GM23248 (cell line): ENCODE measurements at regions not wholly inside any gene's neighbourhood (a gene's known extent, or its start where the extent isn't known, plus 50 kb on each side); places are given as distances from the start of the nearest gene placed in this dataset.

Experiments
- DNase-seq: peaks from one replicate; pipeline ENCODE4 v3.0.0-alpha.2; 2015
- H2AFZ ChIP-seq: fragments of 200-600 bp; sonication (generic); 2 replicates; pipeline ENCODE4 v1.6.1; 2016; ENCODE audit warnings: antibody characterized with exemption
- H3F3A ChIP-seq: fragments of 200-600 bp; sonication (generic); 2 replicates; pipeline ENCODE4 v1.6.1; 2016; ENCODE audit warnings: mild to moderate bottlenecking, antibody characterized with exemption, mixed run types; ENCODE audit not compliant: insufficient read depth
- H3K27ac ChIP-seq: fragments of 200-600 bp; sonication (generic); 2 replicates; pipeline ENCODE4 v1.5.1; 2016; ENCODE audit warnings: mild to moderate bottlenecking
- H3K27me3 ChIP-seq: fragments of 200-600 bp; sonication (generic); replicated peaks from 2 replicates; pipeline ENCODE4 v1.6.1; 2016; ENCODE audit warnings: mild to moderate bottlenecking; ENCODE audit not compliant: insufficient read depth
- H3K36me3 ChIP-seq: fragments of 200-600 bp; sonication (generic); 2 replicates; pipeline ENCODE4 v1.6.1; 2016; ENCODE audit warnings: low read depth, mild to moderate bottlenecking
- H3K4me1 ChIP-seq: fragments of 200-600 bp; sonication (generic); 2 replicates; pipeline ENCODE4 v1.6.1; 2016; ENCODE audit warnings: mild to moderate bottlenecking; ENCODE audit not compliant: insufficient read depth
- H3K4me2 ChIP-seq: fragments of 200-600 bp; sonication (generic); one replicate; pipeline ENCODE4 v1.6.1; 2016; ENCODE audit warnings: mild to moderate bottlenecking; ENCODE audit not compliant: unreplicated experiment
- H3K4me3 ChIP-seq: fragments of 200-600 bp; sonication (generic); 2 replicates; pipeline ENCODE4 v1.5.1; 2016; ENCODE audit warnings: mild to moderate bottlenecking
- H3K79me2 ChIP-seq: fragments of 200-600 bp; sonication (generic); 2 replicates; pipeline ENCODE4 v1.6.1; 2016; ENCODE audit warnings: mild to moderate bottlenecking; ENCODE audit not compliant: insufficient read depth
- H3K9ac ChIP-seq: fragments of 200-600 bp; sonication (generic); 2 replicates; pipeline ENCODE4 v1.6.1; 2016; ENCODE audit warnings: mild to moderate bottlenecking
- H3K9me2 ChIP-seq: fragments of 200-600 bp; sonication (generic); 2 replicates; pipeline ENCODE4 v1.6.1; 2016; ENCODE audit warnings: mixed run types, mild to moderate bottlenecking, moderate library complexity; ENCODE audit not compliant: insufficient read depth
- H3K9me3 ChIP-seq: fragments of 200-600 bp; sonication (generic); one replicate; pipeline ENCODE4 v1.6.1; 2017; ENCODE audit warnings: low read depth
- H4K20me1 ChIP-seq: fragments of 200-600 bp; sonication (generic); 2 replicates; pipeline ENCODE4 v1.6.0; 2016; ENCODE audit not compliant: insufficient read depth
- EZH2 ChIP-seq: fragments of 200-600 bp; sonication (generic); IDR thresholded peaks from 2 replicates; pipeline ENCODE4 v1.6.1; 2018; ENCODE audit warnings: antibody characterized with exemption, mild to moderate bottlenecking; ENCODE audit not compliant: insufficient read depth, poor library complexity, severe bottlenecking
- EZH2phosphoT487 ChIP-seq: fragments of 200-600 bp; sonication (generic); IDR thresholded peaks from 2 replicates; pipeline ENCODE4 v1.6.1; 2018; ENCODE audit warnings: antibody characterized with exemption, moderate library complexity, mild to moderate bottlenecking, low read depth; ENCODE audit not compliant: insufficient read depth
- WGBS, 2 experiments: methylation state at CpG; one replicate each; pipeline ENCODE4 v1.1.6; 2015 to 2017; ENCODE audit warnings: low lambda C conversion rate in 2 of 2, low coverage in 1 of 2; ENCODE audit errors: missing lambda C conversion rate in 2 of 2; 5-methylcytosine and 5-hydroxymethylcytosine counted together
- in situ Hi-C: fragments of 300-500 bp; cut with MboI; formaldehyde crosslinking; loops from 2 replicates; pipeline ENCODE4 v1.15.0; 2020

DNA sequence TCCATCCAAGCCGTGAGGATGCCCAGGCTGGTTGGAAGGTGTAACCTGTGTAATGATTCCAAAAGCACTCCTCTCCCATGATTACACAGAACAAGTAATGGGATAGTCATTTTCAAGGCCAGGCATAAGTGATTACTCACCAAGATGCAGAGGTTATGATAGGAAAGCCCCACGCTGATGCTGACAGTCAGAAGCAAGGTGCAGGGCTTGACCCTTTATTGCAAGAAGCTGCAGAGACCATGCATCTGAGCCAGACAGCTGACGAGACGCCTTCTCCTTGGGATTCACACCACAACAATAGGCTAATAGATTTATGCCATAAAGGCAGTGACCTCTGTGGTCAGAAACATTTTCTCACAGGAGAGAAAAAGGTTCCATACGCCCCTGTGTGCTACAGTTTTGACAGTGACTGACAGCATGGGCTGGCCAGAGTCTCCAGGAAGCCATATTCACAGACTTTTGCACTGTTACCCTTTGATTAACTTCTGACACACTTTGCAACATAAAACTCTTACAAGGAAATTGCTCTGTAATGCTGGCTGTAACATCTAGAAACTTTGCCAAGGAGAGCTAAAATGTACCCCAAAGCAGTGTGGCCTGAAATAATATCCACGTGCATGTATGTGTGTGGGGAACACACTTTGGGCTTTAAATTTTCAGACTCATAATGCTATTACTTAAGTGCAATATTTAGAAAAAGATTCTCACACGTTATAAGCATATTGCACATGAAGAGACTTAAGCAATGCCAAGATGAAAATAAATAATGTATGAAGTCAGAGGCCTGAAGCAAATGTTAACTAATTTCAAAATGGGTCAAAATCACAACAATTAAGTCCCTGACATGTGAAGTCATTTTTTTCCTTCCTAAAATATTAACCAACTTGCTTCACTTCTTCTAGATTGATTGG lies 1079.0 kb upstream of the TENM4 start:
- H3K79me2 ChIP-seq, result no peaks in the 10 kb centered on the region
- in situ Hi-C loops, result no loop called here
- TF ChIP-seq EZH2phosphoT487 (no peak), EZH2 (no peak)
- no peak overlapping the region for H3K9ac ChIP-seq
- no peaks in the 10 kb centered on the region for H3K36me3 ChIP-seq
- H3K4me1 ChIP-seq, result no peaks in the 10 kb centered on the region
- no peak overlapping the region for H2AFZ ChIP-seq
- no peaks in the 10 kb centered on the region for H3F3A ChIP-seq
- no peak overlapping the region for H3K4me3 ChIP-seq
- no peaks in the 10 kb centered on the region for H4K20me1 ChIP-seq
- no peaks in the 10 kb centered on the region for H3K27me3 ChIP-seq
- H3K9me2 ChIP-seq, result no peaks in the 10 kb centered on the region
- H3K4me2 ChIP-seq, result no peak overlapping the region
- DNase-seq, result no peak
- H3K27ac ChIP-seq, result no peak overlapping the region
- no peaks in the 10 kb centered on the region for H3K9me3 ChIP-seq
- 2 to 4% methylated on average over 7 of the region's 7 CpGs for WGBS, 2 experiments

DNA sequence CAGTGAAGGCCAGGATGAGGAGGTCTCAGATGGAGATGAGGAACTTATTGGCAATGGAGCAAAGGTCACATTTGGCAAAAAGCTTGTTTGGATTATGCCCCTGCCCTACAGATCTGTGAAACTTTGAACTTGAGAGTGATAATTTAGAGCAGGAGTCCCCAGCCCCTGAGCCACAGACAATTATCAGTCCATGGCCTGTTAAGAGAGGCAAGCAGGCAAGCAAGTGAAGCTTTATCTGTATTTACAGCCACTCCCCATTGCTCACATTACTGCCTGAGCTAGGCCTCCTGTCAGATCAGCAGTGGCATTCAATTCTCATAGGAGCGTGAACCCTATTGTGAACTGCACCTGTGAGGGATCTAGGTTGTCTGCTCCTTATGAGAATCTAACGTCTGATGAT lies 1076.9 kb upstream of the TENM4 start:
- Histone ChIP-seq H3K27ac (no peak overlapping the region), H3K79me2 (no peaks in the 10 kb centered on the region), H3K4me1 (no peaks in the 10 kb centered on the region), H4K20me1 (no peaks in the 10 kb centered on the region), H3F3A (no peaks in the 10 kb centered on the region), H3K9me3 (no peaks in the 10 kb centered on the region), H3K4me2 (no peak overlapping the region), H2AFZ (no peak overlapping the region), H3K9me2 (no peaks in the 10 kb centered on the region), H3K36me3 (no peaks in the 10 kb centered on the region), H3K4me3 (no peak overlapping the region), H3K9ac (no peak overlapping the region), H3K27me3 (no peaks in the 10 kb centered on the region)
- in situ Hi-C loops, result no loop called here
- TF ChIP-seq EZH2phosphoT487 (no peak), EZH2 (no peak)
- 0 to 10% methylated on average over 2 of the region's 2 CpGs for WGBS, 2 experiments
- no peak for DNase-seq

DNA sequence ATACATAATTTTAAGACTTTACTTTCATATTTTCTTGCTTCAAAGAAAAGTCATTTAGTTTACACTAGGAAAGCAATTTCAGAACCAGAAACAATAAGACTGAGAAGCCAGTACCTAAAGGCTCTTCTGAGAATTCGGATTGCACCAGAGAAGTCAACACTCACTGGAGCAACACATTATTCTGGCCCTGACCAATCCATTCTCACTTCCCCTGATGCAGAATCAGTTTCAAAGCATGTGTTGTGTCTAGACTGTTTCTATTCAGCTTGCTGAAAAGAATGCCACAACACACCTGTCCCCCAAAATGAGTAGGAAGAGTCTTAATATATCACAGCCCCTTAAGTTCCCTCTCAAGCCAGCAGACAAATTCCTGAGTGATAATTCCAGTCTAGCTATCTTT lies 1074.3 kb upstream of the TENM4 start:
- 3 to 5% methylated on average over 1 of the region's 1 CpG for WGBS, 2 experiments
- in situ Hi-C loops, result no loop called here

DNA sequence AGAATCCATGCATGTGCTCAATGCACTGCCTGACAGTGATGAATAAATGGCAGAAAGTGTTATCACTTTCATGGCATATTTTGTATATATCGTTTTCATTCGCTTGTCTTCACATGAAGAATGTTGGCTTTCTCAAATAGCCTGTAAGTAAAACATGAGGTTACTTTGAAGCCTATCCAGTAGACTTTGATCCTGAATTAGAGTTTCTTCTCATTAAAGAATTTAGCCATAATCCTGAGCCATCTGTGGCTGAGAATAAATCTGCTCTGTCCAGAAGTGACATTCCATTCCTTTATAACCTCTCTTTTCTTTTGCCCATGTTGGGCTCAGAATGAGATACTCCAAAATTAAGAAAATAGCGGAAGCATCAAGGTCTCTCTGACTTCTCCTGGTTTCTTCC lies 1071.7 kb upstream of the TENM4 start:
- in situ Hi-C loops, result no loop called here
- no peak overlapping the region for H3K9ac ChIP-seq
- WGBS, 2 experiments, result 8 to 12% methylated on average over 3 of the region's 3 CpGs
- no peak for DNase-seq
- H4K20me1 ChIP-seq, result no peaks in the 10 kb centered on the region
- no peak overlapping the region for H3K27ac ChIP-seq
- no peaks in the 10 kb centered on the region for H3K9me3 ChIP-seq
- H3K4me2 ChIP-seq, result no peak overlapping the region
- H3K4me1 ChIP-seq, result no peaks in the 10 kb centered on the region
- no peaks in the 10 kb centered on the region for H3K9me2 ChIP-seq
- H3K36me3 ChIP-seq, result no peaks in the 10 kb centered on the region
- no peaks in the 10 kb centered on the region for H3K27me3 ChIP-seq
- TF ChIP-seq EZH2, result no peak
- no peak for TF ChIP-seq EZH2phosphoT487
- no peaks in the 10 kb centered on the region for H3K79me2 ChIP-seq
- H3K4me3 ChIP-seq, result no peak overlapping the region
- no peak overlapping the region for H2AFZ ChIP-seq
- H3F3A ChIP-seq, result no peaks in the 10 kb centered on the region

More for the DNA sequence above, 1074.3 kb upstream of the TENM4 start:
- no peak overlapping the region for H3K4me2 ChIP-seq
- no peak overlapping the region for H3K9ac ChIP-seq
- TF ChIP-seq EZH2 (no peak), EZH2phosphoT487 (no peak)
- H3K9me2 ChIP-seq, result no peaks in the 10 kb centered on the region
- no peak overlapping the region for H2AFZ ChIP-seq
- H3K79me2 ChIP-seq, result no peaks in the 10 kb centered on the region
- DNase-seq, result no peak
- H3K9me3 ChIP-seq, result no peaks in the 10 kb centered on the region
- no peak overlapping the region for H3K27ac ChIP-seq
- H3K4me3 ChIP-seq, result no peak overlapping the region
- no peaks in the 10 kb centered on the region for H4K20me1 ChIP-seq
- no peaks in the 10 kb centered on the region for H3K27me3 ChIP-seq
- H3K36me3 ChIP-seq, result no peaks in the 10 kb centered on the region
- H3F3A ChIP-seq, result no peaks in the 10 kb centered on the region
- H3K4me1 ChIP-seq, result no peaks in the 10 kb centered on the region
